Caki2 (cell line): ENCODE measurements at regions not wholly inside any gene's neighbourhood (a gene's known extent, or its start where the extent isn't known, plus 50 kb on each side); places are given as distances from the start of the nearest gene placed in this dataset.

Source experiments
- DNase-seq: peaks from one replicate; pipeline ENCODE4 v3.0.0-alpha.2; 2015; ENCODE audit warnings: low read depth
- in situ Hi-C: cut with HindIII; loops from 2 replicates; pipeline ENCODE4 v1.10.0; 2016; ENCODE audit warnings: low sequenced_read_pairs, low pct_unique_long_range_greater_than_20kb, mixed read lengths

GRCh38 chr6:25219917-25220278 lies 59.3 kb upstream of the CARMIL1 start:
- in situ Hi-C loops = no loop called here
- no peak for DNase-seq

- in situ Hi-C loops = no loop called here
- DNase-seq = no peak
These were observed 58.3 kb upstream of the CARMIL1 start for GRCh38 chr6:25220857-25221256.

- DNase-seq = no peak
- in situ Hi-C loops = no loop called here
These were observed 57.0 kb upstream of the CARMIL1 start for GRCh38 chr6:25222006-25222678.

DNA sequence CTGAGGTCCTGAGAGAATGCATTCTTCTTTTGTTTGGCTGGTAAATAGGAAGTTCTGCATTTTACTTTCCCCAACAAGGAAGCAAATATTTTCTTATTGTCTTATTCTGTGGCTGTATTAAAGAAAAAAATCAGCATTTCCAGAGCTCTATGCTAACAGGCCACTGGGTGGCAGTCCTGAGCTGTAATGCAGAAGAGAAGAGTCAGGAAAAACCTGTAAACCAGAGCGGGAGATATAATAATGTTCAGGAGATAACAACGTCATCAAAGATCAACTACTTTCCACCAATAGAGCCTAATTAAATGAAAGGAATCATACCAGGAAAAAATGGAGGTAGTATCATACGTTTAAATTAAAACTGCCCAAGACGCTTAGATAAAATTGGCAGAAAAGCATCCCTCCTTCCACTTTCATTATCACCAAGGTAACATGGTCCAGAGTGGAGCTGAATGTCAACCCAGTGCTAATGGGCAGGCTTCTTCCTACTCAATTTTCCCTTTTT lies 55.6 kb upstream of the CARMIL1 start:
- in situ Hi-C loops = no loop called here
- peak; percentile 70 for DNase-seq

DNA sequence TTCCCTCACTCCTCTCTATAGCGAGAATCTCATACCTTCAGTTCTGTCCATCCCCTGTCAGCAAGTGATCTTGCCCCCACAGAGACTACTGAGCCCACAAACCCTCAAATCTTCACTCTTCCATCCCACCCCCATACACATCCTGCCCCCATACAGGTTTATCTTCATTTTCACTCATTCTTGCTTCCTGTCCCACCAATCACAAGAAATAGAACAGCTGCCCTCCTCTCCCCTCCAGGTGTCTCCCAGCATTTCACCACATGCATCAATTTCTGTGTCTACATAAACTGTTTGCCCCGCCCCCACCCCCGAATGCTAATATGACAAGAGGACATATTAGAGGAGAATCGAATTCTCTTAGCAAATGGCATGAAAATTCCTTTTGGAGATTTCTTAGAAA lies 54.9 kb upstream of the CARMIL1 start:
- in situ Hi-C loops = no loop called here
- no peak for DNase-seq

GRCh38 chr6:25227854-25228253 lies 51.3 kb upstream of the CARMIL1 start:
- no peak for DNase-seq
- in situ Hi-C loops = no loop called here
